ENCODE measurements at regions not wholly inside any gene's neighbourhood (a gene's known extent, or its start where the extent isn't known, plus 50 kb on each side); places are given as distances from the start of the nearest gene placed in this dataset.

DNA sequence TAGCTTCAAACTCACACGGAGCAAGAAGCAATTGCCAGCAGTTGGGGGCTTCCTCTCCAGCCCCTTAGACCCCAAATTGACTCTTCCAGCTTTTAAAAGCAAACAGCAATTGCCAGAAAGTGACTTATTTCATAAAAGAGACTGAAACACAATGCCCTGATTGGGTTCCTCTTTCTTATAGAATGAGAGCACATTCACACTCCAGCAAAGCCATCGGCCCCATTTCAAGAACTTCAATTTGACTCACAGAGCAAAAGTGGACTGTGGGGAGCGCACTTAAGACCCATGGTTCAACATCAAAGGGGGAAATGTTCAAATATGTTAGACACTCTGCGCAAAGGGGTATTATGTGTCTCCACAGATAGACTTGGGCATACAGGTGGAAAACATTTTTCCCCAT is 484.7 kb downstream of the BCL11A start:
- DNase-seq (no peak), ATAC-seq (no peak)
- intact Hi-C loops (cut with DNase I): no loop called here
- no peaks in the 10 kb centered on the region for H3K36me3 ChIP-seq
- no peak overlapping the region for H3K4me3 ChIP-seq
- TF ChIP-seq, protein P1, sequence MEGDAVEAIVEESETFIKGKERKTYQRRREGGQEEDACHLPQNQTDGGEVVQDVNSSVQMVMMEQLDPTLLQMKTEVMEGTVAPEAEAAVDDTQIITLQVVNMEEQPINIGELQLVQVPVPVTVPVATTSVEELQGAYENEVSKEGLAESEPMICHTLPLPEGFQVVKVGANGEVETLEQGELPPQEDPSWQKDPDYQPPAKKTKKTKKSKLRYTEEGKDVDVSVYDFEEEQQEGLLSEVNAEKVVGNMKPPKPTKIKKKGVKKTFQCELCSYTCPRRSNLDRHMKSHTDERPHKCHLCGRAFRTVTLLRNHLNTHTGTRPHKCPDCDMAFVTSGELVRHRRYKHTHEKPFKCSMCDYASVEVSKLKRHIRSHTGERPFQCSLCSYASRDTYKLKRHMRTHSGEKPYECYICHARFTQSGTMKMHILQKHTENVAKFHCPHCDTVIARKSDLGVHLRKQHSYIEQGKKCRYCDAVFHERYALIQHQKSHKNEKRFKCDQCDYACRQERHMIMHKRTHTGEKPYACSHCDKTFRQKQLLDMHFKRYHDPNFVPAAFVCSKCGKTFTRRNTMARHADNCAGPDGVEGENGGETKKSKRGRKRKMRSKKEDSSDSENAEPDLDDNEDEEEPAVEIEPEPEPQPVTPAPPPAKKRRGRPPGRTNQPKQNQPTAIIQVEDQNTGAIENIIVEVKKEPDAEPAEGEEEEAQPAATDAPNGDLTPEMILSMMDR (IDR thresholded peaks at IDR 0.05): no peak
- H3K9me3 ChIP-seq: no peaks in the 10 kb centered on the region
- H3K27ac ChIP-seq: no peak overlapping the region
- no peaks in the 10 kb centered on the region for H3K4me1 ChIP-seq
- H3K27me3 ChIP-seq (ENCODE audit: low read depth): no peaks in the 10 kb centered on the region

DNA sequence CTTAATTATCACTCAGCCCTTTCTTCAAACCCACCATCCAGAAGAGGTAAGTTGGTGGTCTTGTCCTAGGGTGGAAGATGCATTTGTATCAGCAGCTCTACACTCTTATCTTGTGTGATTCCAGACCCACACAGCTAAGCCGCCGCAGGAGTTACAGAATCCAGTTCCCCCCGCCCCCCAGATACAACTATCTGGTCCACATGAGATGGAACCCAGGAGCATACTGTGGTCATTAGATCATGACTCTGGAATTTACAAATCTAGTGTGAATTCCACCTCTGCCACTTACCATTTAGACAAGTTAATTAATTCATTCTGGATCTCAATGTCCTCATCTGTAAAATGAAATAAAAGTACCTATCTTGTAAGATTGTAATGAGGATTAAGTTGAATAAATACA is 486.4 kb downstream of the BCL11A start:
- H3K4me3 ChIP-seq: no peak overlapping the region
- TF ChIP-seq, protein P1 (IDR thresholded peaks at IDR 0.05): no peak
- ATAC-seq: no peak
- no peaks in the 10 kb centered on the region for H3K27me3 ChIP-seq (ENCODE audit: low read depth)
- intact Hi-C loops (cut with DNase I): no loop called here
- H3K27ac ChIP-seq: no peak overlapping the region
- DNase-seq: no peak
- no peaks in the 10 kb centered on the region for H3K4me1 ChIP-seq
- no peaks in the 10 kb centered on the region for H3K36me3 ChIP-seq
- H3K9me3 ChIP-seq: no peaks in the 10 kb centered on the region

DNA sequence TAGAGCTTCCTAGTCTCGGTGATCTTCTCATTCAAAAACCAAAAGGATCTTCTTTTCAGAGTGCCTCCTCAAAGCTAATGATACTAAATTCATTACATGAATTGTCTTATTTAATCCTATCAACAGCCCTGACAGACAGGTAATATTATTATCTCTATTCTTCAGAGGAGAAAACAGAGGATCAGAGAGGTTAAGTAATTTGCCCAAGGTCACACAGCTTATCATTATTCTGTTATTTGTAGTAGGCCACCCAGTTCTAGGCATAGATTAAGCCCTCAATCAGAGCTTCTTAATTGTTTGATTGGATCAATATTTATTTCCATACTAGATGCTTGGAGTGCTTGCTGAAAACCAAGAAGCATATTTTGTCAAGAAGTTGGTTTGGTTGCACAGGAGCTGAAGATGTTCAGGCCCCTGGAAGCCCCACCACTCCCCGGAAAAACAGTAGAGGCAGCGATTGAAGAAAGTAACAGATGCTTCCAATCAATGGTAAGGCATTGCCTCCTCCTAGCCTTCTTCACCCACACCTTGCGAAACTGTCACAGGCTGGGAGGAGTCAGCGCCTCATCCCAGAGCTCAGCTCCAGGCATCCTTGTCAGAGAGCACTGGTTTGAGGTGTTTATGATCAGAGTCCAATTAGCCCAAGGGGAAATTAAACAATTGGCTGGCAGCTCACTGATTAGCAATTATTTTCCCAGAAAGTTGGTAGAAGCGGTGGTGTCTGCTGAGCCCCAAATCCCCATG is 487.2 kb downstream of the BCL11A start:
- H3K4me1 ChIP-seq: no peaks in the 10 kb centered on the region
- H3K9me3 ChIP-seq: no peaks in the 10 kb centered on the region
- ATAC-seq: no peak

DNA sequence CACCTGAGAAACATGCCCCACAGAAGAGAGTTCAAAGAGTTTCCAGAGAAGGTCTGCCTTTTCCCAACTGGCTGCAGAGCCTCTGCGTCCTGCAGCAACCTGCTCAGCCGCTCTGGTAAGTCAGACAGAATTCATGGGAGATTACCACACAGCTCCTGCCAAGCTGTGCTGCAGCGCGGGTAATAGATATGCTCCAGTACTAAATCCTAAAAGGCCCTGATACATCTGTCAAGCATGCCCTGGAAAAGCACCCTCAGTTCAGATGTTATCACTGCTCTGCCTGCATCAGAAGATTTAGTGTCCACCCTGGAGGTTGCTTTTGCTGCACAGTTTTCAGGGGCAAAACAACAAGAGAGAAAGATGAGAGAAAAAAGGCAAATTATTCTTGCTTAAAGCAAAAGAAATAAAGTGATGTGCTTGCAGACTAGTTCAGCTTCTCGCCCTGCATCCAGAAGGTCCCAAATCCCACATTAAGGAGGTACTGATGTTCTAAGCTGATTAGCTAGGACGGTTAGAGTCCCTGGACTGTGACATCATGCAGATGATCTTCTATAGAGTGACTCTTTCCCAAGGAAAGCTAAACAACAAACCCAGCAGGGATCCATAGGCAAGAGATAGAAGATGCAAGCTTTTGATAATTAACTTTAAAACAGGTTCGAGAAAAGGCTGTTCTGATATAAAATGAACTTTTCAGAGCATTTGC is 488.6 kb downstream of the BCL11A start:
- Histone ChIP-seq H3K27ac (no peak overlapping the region), H3K27me3 (ENCODE audit: low read depth) (no peaks in the 10 kb centered on the region), H3K9me3 (no peaks in the 10 kb centered on the region), H3K4me1 (no peaks in the 10 kb centered on the region), H3K4me3 (no peak overlapping the region), H3K36me3 (no peaks in the 10 kb centered on the region)
- TF ChIP-seq, protein P1 (IDR thresholded peaks at IDR 0.05): no peak
- DNase-seq: no peak
- ATAC-seq: no peak
- intact Hi-C loops (cut with DNase I): no loop called here

More for the DNA sequence above, 487.2 kb downstream of the BCL11A start:
- H3K36me3 ChIP-seq: no peaks in the 10 kb centered on the region
- TF ChIP-seq, protein P1 (IDR thresholded peaks at IDR 0.05): no peak
- no peak overlapping the region for H3K4me3 ChIP-seq
- no peak for DNase-seq
- H3K27me3 ChIP-seq (ENCODE audit: low read depth): no peaks in the 10 kb centered on the region
- no peak overlapping the region for H3K27ac ChIP-seq
- intact Hi-C loops (cut with DNase I): no loop called here

DNA sequence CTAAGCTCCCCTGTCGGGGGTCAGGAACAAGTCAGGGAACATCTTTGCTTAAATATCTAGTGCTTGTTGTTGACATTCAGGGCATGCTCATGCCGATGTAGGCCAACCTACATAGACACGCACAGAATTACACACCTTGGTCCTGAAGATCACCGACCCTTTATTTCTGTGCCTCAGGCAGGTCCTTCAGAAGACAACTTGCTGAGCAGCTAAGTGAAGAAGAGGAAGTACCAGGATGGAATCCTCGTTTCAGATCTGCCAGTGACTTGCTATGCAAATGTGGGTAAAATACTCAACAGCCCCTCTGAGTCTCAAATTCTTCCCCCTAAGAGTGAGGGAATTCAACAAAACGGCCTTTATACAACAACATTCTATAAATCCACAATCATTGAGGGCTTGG is 494.7 kb downstream of the BCL11A start:
- Histone ChIP-seq H3K9me3 (no peaks in the 10 kb centered on the region), H3K4me1 (no peaks in the 10 kb centered on the region), H3K36me3 (no peaks in the 10 kb centered on the region), H3K4me3 (no peak overlapping the region), H3K27me3 (ENCODE audit: low read depth) (no peaks in the 10 kb centered on the region), H3K27ac (no peak overlapping the region)
- intact Hi-C loops (cut with DNase I): no loop called here
- TF ChIP-seq, protein P1 (IDR thresholded peaks at IDR 0.05): no peak
- DNase-seq (no peak), ATAC-seq (no peak)
